H1 (cell line): ENCODE measurements at regions not wholly inside any gene's neighbourhood (a gene's known extent, or its start where the extent isn't known, plus 50 kb on each side); places are given as distances from the start of the nearest gene placed in this dataset.

ENCODE experiments used
- CTCF ChIA-PET: fragments of 300-600 bp; sonication (Branson Sonifier 250); formaldehyde crosslinking; loops from one replicate; lab custom pipeline; 2021; ENCODE audit not compliant: partially characterized antibody; lab: Charles Lee
- POLR2A ChIA-PET: fragments of 300-600 bp; sonication (Branson Sonifier 250); formaldehyde crosslinking; loops from one replicate; lab custom pipeline; 2021; ENCODE audit warnings: inconsistent platforms; ENCODE audit not compliant: partially characterized antibody; lab: Charles Lee
- DNase-seq, 2 experiments: peaks; one replicate each; pipeline versions ENCODE4 v3.0.0 to v3.0.0-alpha.2; 2010 to 2022; ENCODE audit warnings: low spot score in 2 of 2, low read depth in 1 of 2, mixed read lengths in 1 of 2
- FAIRE-seq: peaks from 2 replicates; lab custom pipeline; 2011; peaks lifted over from hg19 to GRCh38; lab: Jason Lieb, UNC
- H2AFZ ChIP-seq: 2 replicates; pipeline ENCODE4 v1.8.1; 2012; ENCODE audit warnings: low read length, inconsistent platforms
- H2AK5ac ChIP-seq: 2 replicates; pipeline ENCODE4 v1.6.1; 2013; ENCODE audit warnings: low read depth, low read length
- H2BK120ac ChIP-seq: replicated peaks from 2 replicates; pipeline ENCODE3; 2013; ENCODE audit warnings: low read depth, low read length, inconsistent platforms
- H2BK12ac ChIP-seq: 2 replicates; pipeline ENCODE4 v1.6.1; 2013; ENCODE audit warnings: low read depth, low read length
- H2BK15ac ChIP-seq: 2 replicates; pipeline ENCODE4 v1.6.1; 2013; ENCODE audit warnings: low read length
- H2BK20ac ChIP-seq: 2 replicates; pipeline ENCODE4 v1.6.1; 2013; ENCODE audit warnings: low read length
- H2BK5ac ChIP-seq: 2 replicates; pipeline ENCODE4 v1.6.1; 2013; ENCODE audit warnings: low read depth, low read length
- H3K14ac ChIP-seq: 2 replicates; pipeline ENCODE4 v1.6.1; 2013; ENCODE audit warnings: inconsistent platforms; ENCODE audit not compliant: insufficient read length
- H3K18ac ChIP-seq: 2 replicates; pipeline ENCODE4 v1.6.1; 2013; ENCODE audit warnings: low read length; ENCODE audit errors: extremely low read depth
- H3K23ac ChIP-seq: 2 replicates; pipeline ENCODE4 v1.6.1; 2013; ENCODE audit warnings: inconsistent platforms; ENCODE audit not compliant: insufficient read length
- H3K23me2 ChIP-seq: 2 replicates; pipeline ENCODE4 v1.6.1; 2013; ENCODE audit warnings: low read depth, low read length
- H3K27ac ChIP-seq: 2 replicates; pipeline ENCODE4 v1.6.1; 2011; ENCODE audit warnings: low read depth, low read length, inconsistent platforms
- H3K27me3 ChIP-seq, 4 experiments: replicated peaks in 1 of 4; 1 replicate in 1 of 4; 2 replicates in 3 of 4; pipeline versions ENCODE4 v1.6.1 to v1.8.1; 2011 to 2013; ENCODE audit warnings: low read length in 3 of 4, mild to moderate bottlenecking in 3 of 4, inconsistent platforms in 2 of 4, mixed read lengths in 2 of 4, moderate library complexity in 1 of 4; ENCODE audit not compliant: control insufficient read depth in 3 of 4, insufficient read depth in 3 of 4; ENCODE audit errors: extremely low read depth in 1 of 4
- H3K36me3 ChIP-seq, 4 experiments: 2 replicates each; pipeline versions ENCODE4 v1.6.1 to v1.8.1; 2011 to 2013; ENCODE audit warnings: mild to moderate bottlenecking in 4 of 4, low read length in 3 of 4, moderate library complexity in 2 of 4, control low read depth in 1 of 4, inconsistent platforms in 1 of 4; ENCODE audit not compliant: insufficient read depth in 4 of 4, control insufficient read depth in 2 of 4
- H3K4ac ChIP-seq: replicated peaks from 2 replicates; pipeline ENCODE3; 2013; ENCODE audit warnings: low read length, low read depth, mixed read lengths, inconsistent platforms; ENCODE audit not compliant: insufficient read length
- H3K4me1 ChIP-seq, 4 experiments: replicated peaks in 1 of 4; 1 replicate in 1 of 4; 2 replicates in 3 of 4; pipeline versions ENCODE4 v1.6.1 to v1.8.1; 2011 to 2013; ENCODE audit warnings: low read length in 3 of 4, inconsistent platforms in 2 of 4, mixed read lengths in 1 of 4; ENCODE audit not compliant: insufficient read depth in 4 of 4, control insufficient read depth in 3 of 4
- H3K4me2 ChIP-seq, 2 experiments: 2 replicates each; pipeline versions ENCODE4 v1.6.1 to v1.8.1; 2011 to 2013; ENCODE audit warnings: low read depth in 2 of 2, low read length in 2 of 2, control low read depth in 1 of 2, inconsistent platforms in 1 of 2, mild to moderate bottlenecking in 1 of 2; ENCODE audit not compliant: insufficient read depth in 1 of 2
- H3K4me3 ChIP-seq, 4 experiments: fragments of 200-600, 300-600 bp in 1 of 4; sonication (generic), shearing (Covaris generic), sonication (Bioruptor Twin) in 1 of 4; 2 replicates each; pipeline versions ENCODE4 v1.5.1 to v1.8.1; 2011 to 2016; ENCODE audit warnings: low read length in 4 of 4, low read depth in 3 of 4, control low read depth in 2 of 4, inconsistent platforms in 2 of 4, mild to moderate bottlenecking in 2 of 4, mixed read lengths in 1 of 4, moderate library complexity in 1 of 4; ENCODE audit not compliant: insufficient read depth in 2 of 4; ENCODE audit errors: extremely low read depth in 1 of 4
- H3K56ac ChIP-seq: replicated peaks from 2 replicates; pipeline ENCODE3; 2013; ENCODE audit warnings: low read depth, mild to moderate bottlenecking, mixed read lengths, low read length, inconsistent platforms; ENCODE audit not compliant: insufficient read length
- H3K79me1 ChIP-seq: 2 replicates; pipeline ENCODE4 v1.6.1; 2013; ENCODE audit warnings: low read depth, low read length, control low read depth
- H3K79me2 ChIP-seq, 2 experiments: 2 replicates each; pipeline versions ENCODE4 v1.6.1 to v1.8.1; 2012 to 2013; ENCODE audit warnings: low read length in 2 of 2, mild to moderate bottlenecking in 2 of 2, inconsistent platforms in 1 of 2; ENCODE audit not compliant: insufficient read depth in 2 of 2, control insufficient read depth in 1 of 2
- H3K9ac ChIP-seq, 4 experiments: replicated peaks in 1 of 4; 1 replicate in 1 of 4; 2 replicates in 3 of 4; pipeline versions ENCODE4 v1.6.1 to v1.8.1; 2011 to 2013; ENCODE audit warnings: low read depth in 3 of 4, low read length in 3 of 4, control low read depth in 2 of 4, mild to moderate bottlenecking in 2 of 4, moderate library complexity in 2 of 4, inconsistent platforms in 1 of 4; ENCODE audit errors: extremely low read depth in 1 of 4
- H3K9me3 ChIP-seq, 2 experiments: 2 replicates each; pipeline versions ENCODE4 v1.6.1 to v1.8.1; 2012 to 2013; ENCODE audit warnings: mild to moderate bottlenecking in 2 of 2, moderate library complexity in 2 of 2, control low read depth in 1 of 2, inconsistent platforms in 1 of 2, low read depth in 1 of 2, low read length in 1 of 2, mixed read lengths in 1 of 2; ENCODE audit not compliant: insufficient read depth in 2 of 2
- H4K20me1 ChIP-seq, 2 experiments: replicated peaks in 1 of 2; 2 replicates each; pipeline versions ENCODE3 to v1.8.1; 2011 to 2013; ENCODE audit warnings: inconsistent platforms in 2 of 2, low read length in 2 of 2, mild to moderate bottlenecking in 1 of 2; ENCODE audit not compliant: insufficient read depth in 2 of 2, control insufficient read depth in 1 of 2
- H4K5ac ChIP-seq: 2 replicates; pipeline ENCODE4 v1.6.1; 2013; ENCODE audit warnings: low read length, low read depth, mixed read lengths, inconsistent platforms; ENCODE audit not compliant: insufficient read length
- H4K8ac ChIP-seq: 2 replicates; pipeline ENCODE4 v1.8.0; 2013; ENCODE audit warnings: mild to moderate bottlenecking, moderate library complexity, low read length, inconsistent platforms; ENCODE audit not compliant: insufficient read depth; ENCODE audit errors: extremely low read depth
- H4K91ac ChIP-seq: replicated peaks from 2 replicates; pipeline ENCODE3; 2013; ENCODE audit warnings: low read length, mixed read lengths, inconsistent platforms; ENCODE audit not compliant: insufficient read length
- HDAC6 ChIP-seq: IDR thresholded peaks from one replicate; pipeline ENCODE4 v1.7.1; 2012; ENCODE audit warnings: low read depth, mild to moderate bottlenecking, inconsistent platforms, low read length, moderate library complexity
- POLR2AphosphoS5 ChIP-seq: IDR thresholded peaks from 2 replicates; pipeline ENCODE4 v1.6.1; 2011; ENCODE audit warnings: low read depth, low read length
- SP1 ChIP-seq: IDR thresholded peaks from 2 replicates; pipeline ENCODE4 v1.6.1; 2011; ENCODE audit warnings: low read depth, low read length
- TAF7 ChIP-seq: optimal IDR thresholded peaks from 2 replicates; pipeline ENCODE3; 2011; ENCODE audit warnings: low read depth, mild to moderate bottlenecking, inconsistent platforms, low read length, moderate library complexity, borderline replicate concordance
- YY1 ChIP-seq: IDR thresholded peaks from 2 replicates; pipeline ENCODE4 v1.6.1; 2011; ENCODE audit warnings: low read depth, mild to moderate bottlenecking, low read length
- WGBS, 2 experiments: shearing (Covaris generic) in 1 of 2; methylation state at CpG; one replicate each; pipeline versions ENCODE4 v1.1.6 to v1.1.7; 2013 to 2015; ENCODE audit warnings: low lambda C conversion rate in 2 of 2, mixed read lengths in 2 of 2, inconsistent platforms in 1 of 2, low coverage in 1 of 2, missing lambda C conversion rate in 1 of 2; ENCODE audit not compliant: insufficient replicate concordance in 2 of 2, insufficient coverage in 1 of 2, insufficient read length in 1 of 2; ENCODE audit errors: extremely low coverage in 1 of 2, missing lambda C conversion rate in 1 of 2; 5-methylcytosine and 5-hydroxymethylcytosine counted together
- TF ChIP-seq, protein P1 (sequence below): IDR thresholded peaks from 2 replicates; pipeline ENCODE4 v1.6.1; 2012; ENCODE audit warnings: inconsistent platforms

DNA sequence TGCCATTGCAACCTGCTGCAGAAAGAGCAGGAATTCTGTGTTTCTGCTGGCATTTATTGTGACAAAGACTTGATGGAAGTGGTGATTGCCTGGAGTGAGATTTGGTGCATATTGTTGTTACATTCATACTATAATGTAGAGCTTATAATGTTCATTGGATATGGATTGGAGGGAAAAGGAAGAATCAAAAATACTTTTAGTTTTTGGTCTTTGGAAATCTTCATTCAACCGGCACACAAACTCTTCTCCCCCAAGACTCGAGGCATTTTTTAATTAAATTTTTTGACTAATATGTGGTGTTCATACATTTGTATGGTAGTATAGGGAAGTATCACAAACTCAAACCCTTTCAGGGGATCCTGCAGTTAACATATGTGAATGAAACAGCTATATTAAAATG lies 380.8 kb downstream of the DOK5 start:
- Histone ChIP-seq H3K27me3 (no peaks in the 10 kb centered on the region; a peak in 1 of 7 replicates), H3K23ac (no peak overlapping the region), H3K9me3 (no peaks in the 10 kb centered on the region), H4K5ac (no peak overlapping the region), H4K20me1 (no peaks in the 10 kb centered on the region), H4K91ac (no peak overlapping the region), H2BK120ac (no peak overlapping the region), H3K18ac (no peak overlapping the region), H3K4me2 (no peak overlapping the region), H2BK12ac (no peak overlapping the region), H2BK20ac (no peak overlapping the region), H4K8ac (no peak overlapping the region), H2AK5ac (no peak overlapping the region), H3K56ac (no peak overlapping the region), H3K4ac (no peak overlapping the region), H2BK15ac (no peak overlapping the region), H2AFZ (no peak overlapping the region), H3K36me3 (no peaks in the 10 kb centered on the region), H3K79me2 (no peaks in the 10 kb centered on the region), H3K27ac (no peak overlapping the region), H3K79me1 (no peaks in the 10 kb centered on the region), H3K23me2 (no peaks in the 10 kb centered on the region), H3K4me3 (no peak overlapping the region), H2BK5ac (no peak overlapping the region), H3K14ac (no peak overlapping the region), H3K4me1 (no peaks in the 10 kb centered on the region), H3K9ac (no peak overlapping the region)
- ChIA-PET CTCF (no interaction called here), POLR2A (no interaction called here)
- FAIRE-seq = no peak
- WGBS, 2 experiments = 96% methylated on average over 2 of the region's 2 CpGs; no CpG with 5 or more reads in 1 of the 2 experiments
- DNase-seq = no peak
- no peak for TF ChIP-seq YY1
- TF ChIP-seq HDAC6 = no peak
- TF ChIP-seq SP1 = no peak
- TF ChIP-seq, protein P1, sequence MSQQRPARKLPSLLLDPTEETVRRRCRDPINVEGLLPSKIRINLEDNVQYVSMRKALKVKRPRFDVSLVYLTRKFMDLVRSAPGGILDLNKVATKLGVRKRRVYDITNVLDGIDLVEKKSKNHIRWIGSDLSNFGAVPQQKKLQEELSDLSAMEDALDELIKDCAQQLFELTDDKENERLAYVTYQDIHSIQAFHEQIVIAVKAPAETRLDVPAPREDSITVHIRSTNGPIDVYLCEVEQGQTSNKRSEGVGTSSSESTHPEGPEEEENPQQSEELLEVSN = no peak
- TF ChIP-seq POLR2AphosphoS5 = no peak
- no peak for TF ChIP-seq TAF7
